B cell (primary cell): ENCODE measurements at regions not wholly inside any gene's neighbourhood (a gene's known extent, or its start where the extent isn't known, plus 50 kb on each side); places are given as distances from the start of the nearest gene placed in this dataset.

Experiments used
- ATAC-seq: fragments of 200-7000 bp; cut with Tn5 transposase; one replicate; pipeline ENCODE4 v1.10.0; 2021; ENCODE audit warnings: low read depth, mild to moderate bottlenecking, moderate number of reproducible peaks, moderate library complexity
- CTCF ChIA-PET: fragments of 350-600 bp; sonication (Branson Sonifier 250); formaldehyde crosslinking; loops from one replicate; lab custom pipeline; 2021; ENCODE audit warnings: antibody characterized with exemption, inconsistent platforms; lab: Charles Lee
- POLR2A ChIA-PET: fragments of 350-600 bp; sonication (Branson Sonifier 250); formaldehyde crosslinking; loops from one replicate; lab custom pipeline; 2021; ENCODE audit warnings: antibody characterized with exemption; lab: Charles Lee
- DNase-seq: peaks from one replicate; pipeline ENCODE4 v3.0.0; 2013
- H2AFZ ChIP-seq: 2 replicates; pipeline ENCODE4 v1.6.1; 2012; ENCODE audit warnings: mild to moderate bottlenecking, low read depth, low read length; ENCODE audit not compliant: insufficient read depth, poor library complexity, severe bottlenecking
- H3K27ac ChIP-seq, 2 donors: 1 replicate in 1 of 2; 2 replicates in 1 of 2; pipeline ENCODE4 v1.5.1; 2012 to 2013; ENCODE audit warnings: low read length in 2 of 2, mild to moderate bottlenecking in 2 of 2, moderate library complexity in 1 of 2
- H3K27me3 ChIP-seq, 4 experiments: fragments of 200-600 bp in 1 of 4; sonication (generic) in 1 of 4; replicated peaks in 1 of 4; 1 replicate in 2 of 4; 2 replicates in 2 of 4; pipeline versions ENCODE4 v1.6.1 to v1.7.0; 2013 to 2016; ENCODE audit warnings: low read length in 3 of 4, mild to moderate bottlenecking in 2 of 4, mixed read lengths in 1 of 4, moderate library complexity in 1 of 4; ENCODE audit not compliant: insufficient read depth in 4 of 4, control insufficient read depth in 3 of 4; ENCODE audit errors: control extremely low read depth in 1 of 4
- H3K36me3 ChIP-seq, 2 experiments: replicated peaks in 1 of 2; 1 replicate in 1 of 2; 2 replicates in 1 of 2; pipeline versions ENCODE4 v1.6.1 to v1.7.1; 2013; ENCODE audit warnings: low read length in 1 of 2; ENCODE audit not compliant: insufficient read depth in 2 of 2, control insufficient read depth in 1 of 2; ENCODE audit errors: control extremely low read depth in 1 of 2, extremely low read depth in 1 of 2
- H3K4me1 ChIP-seq, 2 donors: fragments of 200-600 bp in 1 of 2; sonication (generic) in 1 of 2; 1 replicate in 1 of 2; 2 replicates in 1 of 2; pipeline versions ENCODE4 v1.5.1 to v1.6.1; 2013 to 2017; ENCODE audit warnings: low read length in 2 of 2; ENCODE audit not compliant: control insufficient read depth in 2 of 2, insufficient read depth in 2 of 2
- H3K4me2 ChIP-seq: replicated peaks from 2 replicates; pipeline ENCODE3; 2012; ENCODE audit warnings: mild to moderate bottlenecking, low read depth, low read length; ENCODE audit not compliant: poor library complexity, severe bottlenecking
- H3K4me3 ChIP-seq, 5 experiments: fragments of 200-600 bp in 1 of 5; sonication (generic) in 1 of 5; 1 replicate in 3 of 5; 2 replicates in 2 of 5; pipeline versions ENCODE4 v1.5.1 to v1.7.0; 2011 to 2016; ENCODE audit warnings: low read length in 4 of 5, mild to moderate bottlenecking in 4 of 5, low read depth in 2 of 5, control low read depth in 1 of 5, moderate library complexity in 1 of 5; ENCODE audit not compliant: insufficient read depth in 1 of 5; ENCODE audit errors: control extremely low read depth in 1 of 5, extremely low read depth in 1 of 5
- H3K79me2 ChIP-seq: fragments of 200-600 bp; sonication (generic); one replicate; pipeline ENCODE4 v1.6.0; 2016; ENCODE audit warnings: low read length; ENCODE audit not compliant: control insufficient read depth, insufficient read depth
- H3K9ac ChIP-seq: fragments of 200-600 bp; sonication (generic); 2 replicates; pipeline ENCODE4 v1.6.1; 2017; ENCODE audit warnings: mild to moderate bottlenecking, low read length, moderate library complexity
- H3K9me3 ChIP-seq, 3 donors: one replicate each; pipeline versions ENCODE4 v1.6.1 to v1.7.1; 2013; ENCODE audit warnings: low read length in 2 of 3; ENCODE audit not compliant: control insufficient read depth in 2 of 3, insufficient read depth in 1 of 3; ENCODE audit errors: control extremely low read depth in 1 of 3
- H4K20me1 ChIP-seq: 2 replicates; pipeline ENCODE4 v1.6.0; 2012; ENCODE audit warnings: mild to moderate bottlenecking, low read length; ENCODE audit not compliant: insufficient read depth, control insufficient read depth, poor library complexity, severe bottlenecking
- H3K27ac Mint-ChIP-seq: one replicate; pipeline ENCODE4 v1.8.0; 2021; ENCODE audit warnings: mixed read lengths
- H3K27me3 Mint-ChIP-seq: one replicate; pipeline ENCODE4 v1.8.0; 2021; ENCODE audit warnings: mixed read lengths
- H3K4me1 Mint-ChIP-seq: one replicate; pipeline ENCODE4 v1.8.0; 2021; ENCODE audit warnings: mixed read lengths
- H3K4me3 Mint-ChIP-seq: one replicate; pipeline ENCODE4 v1.8.0; 2021; ENCODE audit warnings: mixed read lengths
- H3K9me3 Mint-ChIP-seq: one replicate; pipeline ENCODE4 v1.8.0; 2022; ENCODE audit warnings: mixed read lengths; ENCODE audit not compliant: insufficient read depth
- EZH2 ChIP-seq: IDR thresholded peaks from 2 replicates; pipeline ENCODE4 v1.6.1; 2012; ENCODE audit warnings: borderline replicate concordance, low read depth, mild to moderate bottlenecking, moderate library complexity, low read length; ENCODE audit not compliant: insufficient read depth, poor library complexity, severe bottlenecking
- WGBS: methylation state at CpG from one replicate; pipeline ENCODE4 v1.1.5; 2013; ENCODE audit warnings: missing lambda C conversion rate; ENCODE audit not compliant: insufficient coverage; 5-methylcytosine and 5-hydroxymethylcytosine counted together
- intact Hi-C: fragments of 100-400 bp; cut with micrococcal nuclease; formaldehyde crosslinking; loops from one replicate; pipeline ENCODE4 v1.10.0; 2022
- TF ChIP-seq, protein P1 (sequence below): fragments of 200-600 bp; IDR thresholded peaks from one replicate; pipeline ENCODE4 v1.8.0; 2022; ENCODE audit warnings: antibody characterized with exemption, mild to moderate bottlenecking

DNA sequence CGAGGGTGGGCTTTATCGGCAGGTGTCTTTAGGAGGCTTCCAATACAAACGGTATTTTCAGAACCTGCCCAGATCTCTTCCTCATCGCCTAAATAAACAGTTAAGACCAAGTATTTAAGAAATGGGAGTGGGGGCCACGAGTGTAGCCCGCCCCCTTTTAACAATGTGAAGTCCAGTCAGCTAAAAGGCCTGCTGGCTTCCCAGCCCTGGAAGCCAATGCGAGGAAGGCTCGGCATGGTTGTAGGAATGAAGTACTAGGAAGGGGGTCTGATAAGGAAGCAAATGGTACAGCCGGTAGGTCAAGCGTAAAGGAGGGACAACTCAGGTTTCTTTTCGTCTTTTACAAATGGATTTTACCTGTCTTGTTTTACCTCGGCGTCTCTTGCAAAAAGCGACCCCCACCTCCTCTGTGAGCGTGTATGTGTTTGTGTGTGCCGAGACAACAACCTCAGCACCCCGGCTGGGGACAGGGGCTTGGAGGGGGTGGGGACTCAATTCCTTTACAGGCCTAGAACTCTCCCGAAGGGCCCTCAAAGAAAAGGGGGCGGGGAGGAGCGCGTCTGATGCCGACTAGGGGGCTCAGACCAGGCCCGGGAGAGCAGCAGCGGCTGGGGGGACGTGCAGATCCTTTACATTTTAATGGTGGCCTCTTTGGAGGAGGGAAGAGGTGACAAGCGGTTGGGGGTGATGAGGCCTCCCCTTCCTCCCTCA lies 147.6 kb downstream of the GPR85 start:
- 4% methylated on average over 17 of the region's 26 CpGs for WGBS
- ATAC-seq (no peak), DNase-seq (no peak)
- no peaks in the 10 kb centered on the region for H3K27me3 Mint-ChIP-seq
- Histone ChIP-seq H3K79me2 (peaks cover 60% of the 10 kb centered on the region), H3K9ac (peak overlapping the region; percentile 84), H3K4me3 (peak overlapping the region; percentile 75 to 92 (median 87)), H3K27ac (peak overlapping the region; percentile 19 to 52), H3K36me3 (no peaks in the 10 kb centered on the region), H3K9me3 (no peaks in the 10 kb centered on the region), H2AFZ (peak overlapping the region; percentile 95), H3K4me1 (peaks cover 19 to 24% of the 10 kb centered on the region in 2 donors), H4K20me1 (peaks cover 5% of the 10 kb centered on the region), H3K27me3 (no peaks in the 10 kb centered on the region), H3K4me2 (peak overlapping the region; percentile 78)
- intact Hi-C loops: loop anchor here (1.0 to 5.0 kb wide), 3 partner anchors 42 to 1376 kb away; partner anchors contain the start of gene IMMP2L
- CTCF ChIA-PET: no interaction called here
- H3K4me3 Mint-ChIP-seq: peak overlapping the region; percentile 92
- peaks cover 40% of the 10 kb centered on the region for H3K4me1 Mint-ChIP-seq
- no peak for TF ChIP-seq EZH2
- TF ChIP-seq, protein P1, sequence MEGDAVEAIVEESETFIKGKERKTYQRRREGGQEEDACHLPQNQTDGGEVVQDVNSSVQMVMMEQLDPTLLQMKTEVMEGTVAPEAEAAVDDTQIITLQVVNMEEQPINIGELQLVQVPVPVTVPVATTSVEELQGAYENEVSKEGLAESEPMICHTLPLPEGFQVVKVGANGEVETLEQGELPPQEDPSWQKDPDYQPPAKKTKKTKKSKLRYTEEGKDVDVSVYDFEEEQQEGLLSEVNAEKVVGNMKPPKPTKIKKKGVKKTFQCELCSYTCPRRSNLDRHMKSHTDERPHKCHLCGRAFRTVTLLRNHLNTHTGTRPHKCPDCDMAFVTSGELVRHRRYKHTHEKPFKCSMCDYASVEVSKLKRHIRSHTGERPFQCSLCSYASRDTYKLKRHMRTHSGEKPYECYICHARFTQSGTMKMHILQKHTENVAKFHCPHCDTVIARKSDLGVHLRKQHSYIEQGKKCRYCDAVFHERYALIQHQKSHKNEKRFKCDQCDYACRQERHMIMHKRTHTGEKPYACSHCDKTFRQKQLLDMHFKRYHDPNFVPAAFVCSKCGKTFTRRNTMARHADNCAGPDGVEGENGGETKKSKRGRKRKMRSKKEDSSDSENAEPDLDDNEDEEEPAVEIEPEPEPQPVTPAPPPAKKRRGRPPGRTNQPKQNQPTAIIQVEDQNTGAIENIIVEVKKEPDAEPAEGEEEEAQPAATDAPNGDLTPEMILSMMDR: no peak
- no peaks in the 10 kb centered on the region for H3K9me3 Mint-ChIP-seq
- POLR2A ChIA-PET: interaction anchor here (1.1 to 1.4 kb wide), 2 partner anchors 148 to 488 kb away, joined by 3 to 7 read pairs; partner anchors contain the start of gene IFRD1
- H3K27ac Mint-ChIP-seq: peak overlapping the region; percentile 90
